DND-41 (cell line): ENCODE measurements at regions not wholly inside any gene's neighbourhood (a gene's known extent, or its start where the extent isn't known, plus 50 kb on each side); places are given as distances from the start of the nearest gene placed in this dataset.

ENCODE experiments used
- EZH2 ChIP-seq: IDR thresholded peaks from 3 replicates; pipeline ENCODE4 v1.6.1; 2012; ENCODE audit warnings: borderline replicate concordance, low read depth, mild to moderate bottlenecking, moderate library complexity, low read length, inconsistent platforms; ENCODE audit not compliant: severe bottlenecking
- TF ChIP-seq, protein P1 (sequence below): IDR thresholded peaks from 2 replicates; pipeline ENCODE4 v1.5.1; 2012; ENCODE audit warnings: borderline replicate concordance, low read length, moderate library complexity, mild to moderate bottlenecking; ENCODE audit not compliant: poor library complexity, severe bottlenecking; ENCODE audit errors: extremely low read depth

DNA sequence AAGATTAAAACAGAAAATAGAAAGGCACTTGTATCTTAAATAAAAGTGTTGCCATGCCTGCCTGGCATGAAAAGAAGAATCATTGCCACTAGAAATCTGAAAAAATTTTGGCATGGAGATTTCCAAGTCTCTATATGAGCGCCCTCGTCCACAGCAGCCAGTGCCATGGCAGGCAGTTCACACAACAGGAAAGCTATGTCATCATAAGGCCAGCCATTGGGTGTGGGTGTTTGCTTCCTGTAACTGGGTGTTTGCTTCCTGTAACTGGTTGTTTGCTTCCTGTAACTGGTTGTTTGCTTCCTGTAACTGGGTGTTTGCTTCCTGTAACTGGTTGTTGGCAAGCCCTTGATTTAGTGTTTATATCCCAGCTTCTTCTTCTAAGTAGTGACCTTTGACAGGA lies 446.7 kb downstream of the IRX1 start:
- TF ChIP-seq, protein P1, sequence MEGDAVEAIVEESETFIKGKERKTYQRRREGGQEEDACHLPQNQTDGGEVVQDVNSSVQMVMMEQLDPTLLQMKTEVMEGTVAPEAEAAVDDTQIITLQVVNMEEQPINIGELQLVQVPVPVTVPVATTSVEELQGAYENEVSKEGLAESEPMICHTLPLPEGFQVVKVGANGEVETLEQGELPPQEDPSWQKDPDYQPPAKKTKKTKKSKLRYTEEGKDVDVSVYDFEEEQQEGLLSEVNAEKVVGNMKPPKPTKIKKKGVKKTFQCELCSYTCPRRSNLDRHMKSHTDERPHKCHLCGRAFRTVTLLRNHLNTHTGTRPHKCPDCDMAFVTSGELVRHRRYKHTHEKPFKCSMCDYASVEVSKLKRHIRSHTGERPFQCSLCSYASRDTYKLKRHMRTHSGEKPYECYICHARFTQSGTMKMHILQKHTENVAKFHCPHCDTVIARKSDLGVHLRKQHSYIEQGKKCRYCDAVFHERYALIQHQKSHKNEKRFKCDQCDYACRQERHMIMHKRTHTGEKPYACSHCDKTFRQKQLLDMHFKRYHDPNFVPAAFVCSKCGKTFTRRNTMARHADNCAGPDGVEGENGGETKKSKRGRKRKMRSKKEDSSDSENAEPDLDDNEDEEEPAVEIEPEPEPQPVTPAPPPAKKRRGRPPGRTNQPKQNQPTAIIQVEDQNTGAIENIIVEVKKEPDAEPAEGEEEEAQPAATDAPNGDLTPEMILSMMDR: no peak
- no peak for TF ChIP-seq EZH2
